Body of pancreas (tissue), 4 donors: ENCODE measurements at regions not wholly inside any gene's neighbourhood (a gene's known extent, or its start where the extent isn't known, plus 50 kb on each side); places are given as distances from the start of the nearest gene placed in this dataset.

Source experiments
- ATAC-seq: fragments of 150-250 bp; one replicate; pipeline ENCODE4 v1.9.1; 2016
- DNase-seq, 4 donors: peaks; one replicate each; pipeline ENCODE4 v3.0.0-alpha.2; 2019
- H3K27ac ChIP-seq, 4 donors: fragments of 200-600 bp; sonication (generic); 1 replicate in 3 of 4; 2 replicates in 1 of 4; pipeline versions ENCODE4 v1.5.1 to v1.6.1; 2016 to 2019; ENCODE audit warnings: mild to moderate bottlenecking in 1 of 4, mixed read lengths in 1 of 4, moderate library complexity in 1 of 4
- H3K27me3 ChIP-seq, 2 donors: fragments of 200-600 bp; sonication (generic); one replicate each; pipeline ENCODE4 v1.6.0; 2016; ENCODE audit warnings: mild to moderate bottlenecking in 1 of 2
- H3K36me3 ChIP-seq, 2 donors: fragments of 200-600 bp; sonication (generic); replicated peaks in 1 of 2; 2 replicates each; pipeline ENCODE4 v1.5.1; 2016; ENCODE audit warnings: low read depth in 2 of 2; ENCODE audit not compliant: insufficient read depth in 1 of 2
- H3K4me1 ChIP-seq: fragments of 200-600 bp; sonication (generic); one replicate; pipeline ENCODE4 v1.6.0; 2016
- H3K4me3 ChIP-seq, 2 donors: fragments of 200-600 bp; sonication (generic); 1 replicate in 1 of 2; 2 replicates in 1 of 2; pipeline ENCODE4 v1.5.1; 2016 to 2019
- H3K9me3 ChIP-seq, 3 donors: fragments of 200-600 bp; sonication (generic); 1 replicate in 2 of 3; 2 replicates in 1 of 3; pipeline ENCODE4 v1.5.1; 2016
- POLR2A ChIP-seq, 3 donors: fragments of 450-650 bp; IDR thresholded peaks; one replicate each; pipeline ENCODE4 v1.6.1; 2016; ENCODE audit warnings: antibody characterized with exemption in 3 of 3, mild to moderate bottlenecking in 2 of 3
- WGBS, 2 donors: methylation state at CpG; one replicate each; pipeline ENCODE4 v1.1.5; 2017; 5-methylcytosine and 5-hydroxymethylcytosine counted together
- intact Hi-C: fragments of 100-400 bp; cut with DNase I; formaldehyde crosslinking; loops from one replicate; pipeline ENCODE4 v1.15.1; 2023
- TF ChIP-seq, protein P1 (sequence below), 7 experiments: fragments of 450-650 bp in 4 of 7; fragments of 200-600 bp in 3 of 7; sonication (generic) in 3 of 7; IDR thresholded peaks; one replicate each; pipeline ENCODE4 v1.5.1; 2016 to 2019; ENCODE audit warnings: antibody characterized with exemption in 7 of 7

DNA sequence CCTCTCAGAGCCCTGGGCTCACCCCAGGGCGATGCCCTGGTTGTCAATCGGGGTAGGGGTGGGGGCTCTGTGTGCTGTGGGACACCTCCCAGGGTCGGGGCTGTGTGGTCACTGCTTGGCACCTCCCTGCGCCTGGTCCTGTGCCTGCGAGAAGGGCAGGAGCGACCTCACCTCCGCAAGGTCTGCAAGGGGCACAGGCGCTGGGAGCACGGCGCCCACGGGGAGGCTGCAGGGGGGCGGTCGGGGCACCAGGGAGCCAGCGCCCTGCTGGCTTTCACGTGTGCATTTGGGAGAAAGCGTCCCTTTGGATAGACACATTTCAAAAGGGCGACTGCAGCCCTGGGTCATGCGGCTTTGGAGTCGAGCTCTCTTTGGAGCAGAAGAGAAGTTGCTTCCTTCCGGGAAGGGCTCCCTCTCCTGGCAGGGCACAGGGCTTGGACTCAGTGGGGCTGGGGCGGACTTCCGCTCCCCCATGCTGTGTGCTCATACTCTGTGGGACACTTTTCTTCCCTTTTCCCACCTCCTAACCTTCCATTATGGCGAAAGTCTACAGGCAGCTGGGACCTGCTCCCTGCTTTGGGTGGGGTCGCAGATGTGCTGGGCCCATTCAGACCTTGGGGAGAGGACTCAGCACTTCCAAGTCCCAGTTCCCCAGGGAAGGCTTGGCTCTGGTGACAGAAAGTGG is 52.9 kb upstream of the SLC28A3 start:
- TF ChIP-seq, protein P1, sequence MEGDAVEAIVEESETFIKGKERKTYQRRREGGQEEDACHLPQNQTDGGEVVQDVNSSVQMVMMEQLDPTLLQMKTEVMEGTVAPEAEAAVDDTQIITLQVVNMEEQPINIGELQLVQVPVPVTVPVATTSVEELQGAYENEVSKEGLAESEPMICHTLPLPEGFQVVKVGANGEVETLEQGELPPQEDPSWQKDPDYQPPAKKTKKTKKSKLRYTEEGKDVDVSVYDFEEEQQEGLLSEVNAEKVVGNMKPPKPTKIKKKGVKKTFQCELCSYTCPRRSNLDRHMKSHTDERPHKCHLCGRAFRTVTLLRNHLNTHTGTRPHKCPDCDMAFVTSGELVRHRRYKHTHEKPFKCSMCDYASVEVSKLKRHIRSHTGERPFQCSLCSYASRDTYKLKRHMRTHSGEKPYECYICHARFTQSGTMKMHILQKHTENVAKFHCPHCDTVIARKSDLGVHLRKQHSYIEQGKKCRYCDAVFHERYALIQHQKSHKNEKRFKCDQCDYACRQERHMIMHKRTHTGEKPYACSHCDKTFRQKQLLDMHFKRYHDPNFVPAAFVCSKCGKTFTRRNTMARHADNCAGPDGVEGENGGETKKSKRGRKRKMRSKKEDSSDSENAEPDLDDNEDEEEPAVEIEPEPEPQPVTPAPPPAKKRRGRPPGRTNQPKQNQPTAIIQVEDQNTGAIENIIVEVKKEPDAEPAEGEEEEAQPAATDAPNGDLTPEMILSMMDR (IDR thresholded peaks at IDR 0.05) = no peak
- no peak for TF ChIP-seq POLR2A (IDR thresholded peaks at IDR 0.05)
- Histone ChIP-seq H3K4me1 (no peaks in the 10 kb centered on the region), H3K27ac (no peak overlapping the region), H3K9me3 (no peaks in the 10 kb centered on the region), H3K27me3 (no peaks in the 10 kb centered on the region), H3K4me3 (no peak overlapping the region), H3K36me3 (no peaks in the 10 kb centered on the region)
- ATAC-seq (no peak), DNase-seq (no peak)
- 75 to 90% methylated on average over 2 to 24 of the region's 24 CpGs for WGBS, 2 donors
- intact Hi-C loops = no loop called here

- no peak for ATAC-seq
- no peak overlapping the region for H3K27ac ChIP-seq
- no peaks in the 10 kb centered on the region for H3K27me3 ChIP-seq
- no peak for TF ChIP-seq POLR2A (IDR thresholded peaks at IDR 0.05)
- intact Hi-C loops = no loop called here
- 64 to 67% methylated on average over 3 of the region's 3 CpGs for WGBS, 2 donors
- H3K9me3 ChIP-seq = no peaks in the 10 kb centered on the region
- H3K4me1 ChIP-seq = no peaks in the 10 kb centered on the region
- no peak overlapping the region for H3K4me3 ChIP-seq
- H3K36me3 ChIP-seq = no peaks in the 10 kb centered on the region
- DNase-seq = no peak
These were observed 53.5 kb upstream of the SLC28A3 start for GRCh38 chr9:84394036-84394435.

DNA sequence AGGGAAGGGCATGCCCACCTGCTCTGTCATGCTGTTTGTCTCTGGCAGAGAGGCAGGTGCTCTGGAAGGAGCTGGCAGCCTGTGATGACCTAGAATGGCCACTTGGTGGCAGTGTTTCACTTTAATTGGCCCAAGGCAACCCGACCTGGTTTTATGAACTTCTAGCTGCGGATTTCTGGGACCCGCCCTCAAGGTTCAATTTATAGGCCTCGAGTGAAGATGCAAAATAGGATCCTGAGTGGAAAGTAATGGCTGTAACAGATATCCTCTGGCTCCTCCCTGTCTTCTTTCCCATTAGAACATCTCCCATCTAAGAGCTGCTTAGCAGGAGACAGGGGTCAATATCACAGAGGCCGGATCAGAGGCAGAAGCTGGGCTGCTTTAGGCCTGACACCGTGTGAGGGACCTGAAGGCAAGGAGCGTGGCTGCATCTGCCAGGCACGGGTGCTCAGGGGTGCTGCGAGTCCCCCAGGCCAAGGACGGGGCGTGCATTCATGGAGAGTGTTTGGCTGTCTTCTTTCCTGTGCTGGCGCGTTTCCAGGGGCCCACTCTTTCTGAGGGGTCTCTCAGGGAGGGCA is 56.7 kb upstream of the SLC28A3 start:
- Histone ChIP-seq H3K4me3 (no peak overlapping the region), H3K9me3 (no peaks in the 10 kb centered on the region), H3K27me3 (no peaks in the 10 kb centered on the region), H3K4me1 (no peaks in the 10 kb centered on the region), H3K36me3 (no peaks in the 10 kb centered on the region), H3K27ac (no peak overlapping the region)
- ATAC-seq = peak; percentile 87
- intact Hi-C loops = no loop called here
- 30 to 40% methylated on average over 12 to 13 of the region's 13 CpGs for WGBS, 2 donors
- no peak for TF ChIP-seq POLR2A (IDR thresholded peaks at IDR 0.05)
- TF ChIP-seq, protein P1 (IDR thresholded peaks at IDR 0.05) = peak; percentile 84 to 98 (median 87)
- peak; percentile 71 to 79 (median 76) for DNase-seq

DNA sequence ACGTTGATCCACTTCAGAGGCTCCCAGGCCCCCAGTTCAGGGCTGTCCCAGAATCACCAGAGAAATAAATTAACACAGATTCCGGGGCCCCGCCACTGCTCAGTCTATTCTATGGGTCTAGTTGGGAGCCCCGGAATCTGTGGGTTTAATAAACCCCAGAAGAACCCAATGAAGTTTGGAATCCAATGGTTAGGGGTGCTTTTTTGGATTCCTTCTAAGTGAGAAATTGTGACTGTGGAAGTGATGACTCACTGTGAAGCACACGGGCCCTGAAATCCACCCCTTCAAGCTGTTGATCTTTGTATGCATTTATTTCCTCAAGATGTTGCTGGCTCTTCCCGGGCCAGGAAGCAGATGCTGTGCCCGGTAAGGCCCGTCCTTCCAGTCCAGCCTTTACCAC is 57.3 kb upstream of the SLC28A3 start:
- H3K4me1 ChIP-seq = no peaks in the 10 kb centered on the region
- 59 to 66% methylated on average over 8 of the region's 8 CpGs for WGBS, 2 donors
- ATAC-seq (no peak), DNase-seq (no peak)
- H3K9me3 ChIP-seq = no peaks in the 10 kb centered on the region
- TF ChIP-seq, protein P1 (IDR thresholded peaks at IDR 0.05) = no peak
- TF ChIP-seq POLR2A (IDR thresholded peaks at IDR 0.05) = no peak
- H3K27ac ChIP-seq = no peak overlapping the region
- H3K4me3 ChIP-seq = no peak overlapping the region
- intact Hi-C loops = no loop called here
- no peaks in the 10 kb centered on the region for H3K36me3 ChIP-seq
- no peaks in the 10 kb centered on the region for H3K27me3 ChIP-seq

GRCh38 chr9:84402517-84402916 is 62.0 kb upstream of the SLC28A3 start:
- H3K4me3 ChIP-seq = no peak overlapping the region
- H3K27me3 ChIP-seq = no peaks in the 10 kb centered on the region
- TF ChIP-seq, protein P1 (IDR thresholded peaks at IDR 0.05) = no peak
- TF ChIP-seq POLR2A (IDR thresholded peaks at IDR 0.05) = no peak
- no peaks in the 10 kb centered on the region for H3K4me1 ChIP-seq
- no peak for DNase-seq
- ATAC-seq = no peak
- WGBS, 2 donors = 83 to 94% methylated on average over 4 of the region's 4 CpGs
- H3K36me3 ChIP-seq = no peaks in the 10 kb centered on the region
- intact Hi-C loops = no loop called here
- no peaks in the 10 kb centered on the region for H3K9me3 ChIP-seq
- no peak overlapping the region for H3K27ac ChIP-seq
